Tibial nerve (tissue), 4 donors: ENCODE measurements at regions not wholly inside any gene's neighbourhood (a gene's known extent, or its start where the extent isn't known, plus 50 kb on each side); places are given as distances from the start of the nearest gene placed in this dataset.

Experiments used
- EP300 ChIP-seq, 2 donors: sonication (generic); formaldehyde crosslinking; IDR thresholded peaks; one replicate each; pipeline ENCODE4 v1.6.1; 2017; ENCODE audit warnings: antibody characterized with exemption in 2 of 2, mild to moderate bottlenecking in 1 of 2
- POLR2A ChIP-seq, 2 donors: fragments of 450-650 bp; IDR thresholded peaks; one replicate each; pipeline ENCODE4 v1.6.1; 2017; ENCODE audit warnings: antibody characterized with exemption in 2 of 2, mild to moderate bottlenecking in 2 of 2, moderate library complexity in 2 of 2
- TF ChIP-seq, protein P1 (sequence below), 5 experiments: fragments of 200-600 bp in 3 of 5; fragments of 450-650 bp in 2 of 5; sonication (generic) in 3 of 5; IDR thresholded peaks; one replicate each; pipeline ENCODE4 v1.5.1; 2016 to 2019; ENCODE audit warnings: antibody characterized with exemption in 5 of 5, mild to moderate bottlenecking in 3 of 5, moderate library complexity in 2 of 5

DNA sequence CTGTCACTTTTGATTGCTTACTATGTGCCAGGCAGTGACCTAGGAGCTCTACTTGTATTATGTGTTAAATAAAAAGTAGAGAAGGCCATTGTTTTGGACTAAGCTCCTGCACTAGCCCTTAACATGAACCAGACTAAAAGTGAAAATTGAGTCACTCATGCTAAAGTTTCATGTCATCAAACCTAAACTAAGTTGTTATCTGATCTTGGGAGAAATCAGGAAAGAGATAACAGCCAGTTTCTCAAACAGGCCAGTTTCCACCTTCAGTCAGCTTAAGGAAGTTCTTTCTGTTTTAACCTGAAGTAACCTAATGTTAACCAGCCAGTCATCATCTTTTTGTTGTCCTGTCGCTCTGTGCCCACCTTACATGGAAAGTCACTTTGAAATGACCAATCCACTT lies 102.1 kb upstream of the MARK1 start:
- TF ChIP-seq, protein P1, sequence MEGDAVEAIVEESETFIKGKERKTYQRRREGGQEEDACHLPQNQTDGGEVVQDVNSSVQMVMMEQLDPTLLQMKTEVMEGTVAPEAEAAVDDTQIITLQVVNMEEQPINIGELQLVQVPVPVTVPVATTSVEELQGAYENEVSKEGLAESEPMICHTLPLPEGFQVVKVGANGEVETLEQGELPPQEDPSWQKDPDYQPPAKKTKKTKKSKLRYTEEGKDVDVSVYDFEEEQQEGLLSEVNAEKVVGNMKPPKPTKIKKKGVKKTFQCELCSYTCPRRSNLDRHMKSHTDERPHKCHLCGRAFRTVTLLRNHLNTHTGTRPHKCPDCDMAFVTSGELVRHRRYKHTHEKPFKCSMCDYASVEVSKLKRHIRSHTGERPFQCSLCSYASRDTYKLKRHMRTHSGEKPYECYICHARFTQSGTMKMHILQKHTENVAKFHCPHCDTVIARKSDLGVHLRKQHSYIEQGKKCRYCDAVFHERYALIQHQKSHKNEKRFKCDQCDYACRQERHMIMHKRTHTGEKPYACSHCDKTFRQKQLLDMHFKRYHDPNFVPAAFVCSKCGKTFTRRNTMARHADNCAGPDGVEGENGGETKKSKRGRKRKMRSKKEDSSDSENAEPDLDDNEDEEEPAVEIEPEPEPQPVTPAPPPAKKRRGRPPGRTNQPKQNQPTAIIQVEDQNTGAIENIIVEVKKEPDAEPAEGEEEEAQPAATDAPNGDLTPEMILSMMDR (IDR thresholded peaks at IDR 0.05), result no peak
- TF ChIP-seq POLR2A (IDR thresholded peaks at IDR 0.05) (no peak), EP300 (IDR thresholded peaks at IDR 0.05) (no peak)
